Smooth muscle cell (in vitro differentiated cells): ENCODE measurements at regions not wholly inside any gene's neighbourhood (a gene's known extent, or its start where the extent isn't known, plus 50 kb on each side); places are given as distances from the start of the nearest gene placed in this dataset.

Experiments used
- DNase-seq: peaks from one replicate; lab custom pipeline; 2025; ENCODE audit not compliant: unreplicated experiment; lab: John Stamatoyannopoulos, UW
- H2AFZ ChIP-seq: fragments of 200-600 bp; sonication (generic); 2 replicates; pipeline ENCODE4 v1.6.0; 2016; ENCODE audit warnings: antibody characterized with exemption, low read depth, mild to moderate bottlenecking
- H3F3A ChIP-seq: fragments of 200-600 bp; sonication (generic); 2 replicates; pipeline ENCODE4 v1.6.0; 2017; ENCODE audit warnings: antibody characterized with exemption, low read depth
- H3K27ac ChIP-seq: fragments of 200-600 bp; sonication (generic); 2 replicates; pipeline ENCODE4 v1.5.1; 2016; ENCODE audit warnings: low read depth, mild to moderate bottlenecking
- H3K27me3 ChIP-seq: fragments of 200-600 bp; sonication (generic); 2 replicates; pipeline ENCODE4 v1.6.1; 2016; ENCODE audit warnings: low read depth, mild to moderate bottlenecking
- H3K36me3 ChIP-seq: fragments of 200-600 bp; sonication (generic); 2 replicates; pipeline ENCODE4 v1.5.1; 2016; ENCODE audit warnings: low read depth
- H3K4me1 ChIP-seq: fragments of 200-600 bp; sonication (generic); 2 replicates; pipeline ENCODE4 v1.5.1; 2016; ENCODE audit warnings: low read depth
- H3K4me2 ChIP-seq: fragments of 200-600 bp; sonication (generic); 2 replicates; pipeline ENCODE4 v1.6.0; 2016; ENCODE audit warnings: mild to moderate bottlenecking
- H3K4me3 ChIP-seq: fragments of 200-600 bp; sonication (generic); 2 replicates; pipeline ENCODE4 v1.5.1; 2016; ENCODE audit warnings: mild to moderate bottlenecking
- H3K79me2 ChIP-seq: fragments of 200-600 bp; sonication (generic); 2 replicates; pipeline ENCODE4 v1.6.0; 2016; ENCODE audit warnings: low read depth, mild to moderate bottlenecking
- H3K9ac ChIP-seq: fragments of 200-600 bp; sonication (generic); 2 replicates; pipeline ENCODE4 v1.6.0; 2016; ENCODE audit warnings: low read depth
- H3K9me3 ChIP-seq: fragments of 200-600 bp; sonication (generic); replicated peaks from 2 replicates; pipeline ENCODE4 v1.5.1; 2016; ENCODE audit warnings: low read depth
- H4K20me1 ChIP-seq: fragments of 200-600 bp; sonication (generic); 2 replicates; pipeline ENCODE4 v1.6.0; 2016; ENCODE audit warnings: low read depth
- WGBS: methylation state at CpG from one replicate; pipeline ENCODE4 v1.1.7; 2016; ENCODE audit warnings: low lambda C conversion rate; 5-methylcytosine and 5-hydroxymethylcytosine counted together
- TF ChIP-seq, protein P1 (sequence below): fragments of 200-600 bp; sonication (generic); IDR thresholded peaks from 2 replicates; pipeline ENCODE4 v1.5.1; 2017; ENCODE audit warnings: borderline replicate concordance, mild to moderate bottlenecking, antibody characterized with exemption; ENCODE audit not compliant: insufficient read depth, poor library complexity, severe bottlenecking

DNA sequence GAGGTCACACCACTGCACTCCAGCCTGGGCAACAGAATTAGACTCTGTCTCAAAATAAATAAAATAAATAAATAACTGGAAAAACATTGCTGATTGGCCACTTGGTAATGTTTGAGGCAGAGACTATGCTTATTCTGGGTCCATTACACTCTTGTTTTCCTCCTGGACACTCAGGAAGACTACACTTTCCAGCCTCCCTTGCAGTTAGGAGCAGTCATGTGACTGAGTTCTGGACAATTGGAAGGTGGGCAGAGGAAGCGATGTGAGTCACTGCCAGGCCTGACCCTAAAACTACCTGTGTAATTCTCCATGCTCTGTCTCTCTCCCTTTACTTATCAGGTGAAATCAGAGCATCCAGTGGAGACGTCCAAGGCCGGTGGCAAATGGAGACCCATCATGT is 74.4 kb downstream of the VCPKMT start:
- H3K4me3 ChIP-seq, result no peak overlapping the region
- H3K27me3 ChIP-seq, result no peaks in the 10 kb centered on the region
- no peak overlapping the region for H2AFZ ChIP-seq
- TF ChIP-seq, protein P1, sequence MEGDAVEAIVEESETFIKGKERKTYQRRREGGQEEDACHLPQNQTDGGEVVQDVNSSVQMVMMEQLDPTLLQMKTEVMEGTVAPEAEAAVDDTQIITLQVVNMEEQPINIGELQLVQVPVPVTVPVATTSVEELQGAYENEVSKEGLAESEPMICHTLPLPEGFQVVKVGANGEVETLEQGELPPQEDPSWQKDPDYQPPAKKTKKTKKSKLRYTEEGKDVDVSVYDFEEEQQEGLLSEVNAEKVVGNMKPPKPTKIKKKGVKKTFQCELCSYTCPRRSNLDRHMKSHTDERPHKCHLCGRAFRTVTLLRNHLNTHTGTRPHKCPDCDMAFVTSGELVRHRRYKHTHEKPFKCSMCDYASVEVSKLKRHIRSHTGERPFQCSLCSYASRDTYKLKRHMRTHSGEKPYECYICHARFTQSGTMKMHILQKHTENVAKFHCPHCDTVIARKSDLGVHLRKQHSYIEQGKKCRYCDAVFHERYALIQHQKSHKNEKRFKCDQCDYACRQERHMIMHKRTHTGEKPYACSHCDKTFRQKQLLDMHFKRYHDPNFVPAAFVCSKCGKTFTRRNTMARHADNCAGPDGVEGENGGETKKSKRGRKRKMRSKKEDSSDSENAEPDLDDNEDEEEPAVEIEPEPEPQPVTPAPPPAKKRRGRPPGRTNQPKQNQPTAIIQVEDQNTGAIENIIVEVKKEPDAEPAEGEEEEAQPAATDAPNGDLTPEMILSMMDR, result no peak
- H3K9me3 ChIP-seq, result no peaks in the 10 kb centered on the region
- H3F3A ChIP-seq, result peaks cover 12% of the 10 kb centered on the region
- no peak overlapping the region for H3K4me2 ChIP-seq
- no peak overlapping the region for H3K9ac ChIP-seq
- no peaks in the 10 kb centered on the region for H3K36me3 ChIP-seq
- H4K20me1 ChIP-seq, result no peaks in the 10 kb centered on the region
- no peaks in the 10 kb centered on the region for H3K4me1 ChIP-seq
- H3K79me2 ChIP-seq, result no peaks in the 10 kb centered on the region
- no peak overlapping the region for H3K27ac ChIP-seq
- 98% methylated on average over 3 of the region's 3 CpGs for WGBS
- no peak for DNase-seq

DNA sequence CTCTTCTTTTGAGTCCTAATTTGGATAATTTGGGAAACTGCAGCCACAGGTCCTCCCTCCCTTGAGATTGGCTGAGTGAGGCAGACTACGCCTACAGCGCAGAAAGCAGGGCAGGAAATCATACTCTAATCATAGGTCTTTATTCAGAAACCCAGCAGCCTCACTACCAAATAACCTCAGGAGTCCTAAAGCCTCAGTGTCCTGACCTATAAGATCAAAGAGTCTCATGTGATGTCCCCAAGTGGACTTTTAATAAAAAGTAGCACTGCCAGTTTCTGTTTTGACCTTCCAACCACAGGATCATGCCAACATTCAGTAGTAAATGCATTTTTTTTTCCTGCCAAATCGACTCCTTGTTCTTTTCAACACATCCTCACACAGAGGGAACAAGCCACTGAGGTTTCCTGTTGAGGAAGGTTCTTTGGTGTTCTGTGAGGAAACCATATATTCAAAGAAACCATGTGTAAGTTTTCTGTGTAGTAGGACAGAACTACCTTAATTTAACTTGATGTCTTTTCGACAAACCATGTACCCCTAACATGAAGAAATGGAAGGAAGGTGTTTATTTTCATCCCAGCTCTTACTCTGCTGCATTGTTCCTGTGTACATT is 72.2 kb downstream of the VCPKMT start:
- no peaks in the 10 kb centered on the region for H3K4me1 ChIP-seq

DNA sequence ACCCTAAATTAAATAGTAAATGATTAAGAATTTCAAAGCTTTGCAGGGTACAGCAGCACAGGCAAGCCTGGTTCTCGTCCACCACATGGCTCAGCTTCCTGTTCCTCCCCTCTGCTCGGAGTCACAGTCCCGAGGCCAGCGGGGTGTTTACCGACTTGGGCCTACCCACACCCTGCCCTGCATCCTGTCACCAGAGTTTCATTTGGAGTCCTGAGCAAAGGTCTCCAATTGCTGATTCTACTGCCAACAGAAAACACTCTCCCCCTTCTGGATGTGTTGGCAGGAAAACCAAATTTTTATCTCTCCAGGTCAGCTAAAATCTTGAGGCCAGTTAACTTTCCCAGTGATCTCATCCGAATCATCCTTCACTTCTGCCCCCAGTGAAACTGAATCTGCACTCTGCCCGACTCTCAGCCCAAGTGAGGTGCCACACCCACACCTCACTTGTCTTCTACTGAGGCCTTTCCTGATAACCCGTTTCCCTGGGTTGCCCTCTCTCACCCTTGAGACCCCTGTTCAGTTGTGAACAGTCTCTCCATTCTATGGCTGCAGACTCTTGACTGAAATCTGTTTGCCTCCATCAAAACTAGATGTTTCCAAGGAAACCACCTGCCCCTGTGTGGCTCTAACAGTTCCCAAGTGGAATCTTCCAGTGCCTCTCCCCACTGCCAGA is 71.2 kb downstream of the VCPKMT start:
- Histone ChIP-seq H3K9ac (no peak overlapping the region), H3K9me3 (no peaks in the 10 kb centered on the region), H3K36me3 (no peaks in the 10 kb centered on the region), H3K79me2 (no peaks in the 10 kb centered on the region), H3K27ac (no peak overlapping the region), H3K4me2 (no peak overlapping the region), H2AFZ (no peak overlapping the region), H4K20me1 (no peaks in the 10 kb centered on the region), H3K4me1 (no peaks in the 10 kb centered on the region), H3F3A (peaks cover 4% of the 10 kb centered on the region), H3K27me3 (no peaks in the 10 kb centered on the region), H3K4me3 (no peak overlapping the region)
- TF ChIP-seq, protein P1, result no peak
- 68% methylated on average over 8 of the region's 8 CpGs for whole genome bisulfite sequencing
- no peak for DNase-seq

More for the DNA sequence above, 72.2 kb downstream of the VCPKMT start:
- Histone ChIP-seq H2AFZ (no peak overlapping the region), H3K4me3 (no peak overlapping the region), H3K9ac (no peak overlapping the region), H3K27me3 (no peaks in the 10 kb centered on the region), H3K9me3 (no peaks in the 10 kb centered on the region), H3K79me2 (no peaks in the 10 kb centered on the region), H3K4me2 (no peak overlapping the region), H3F3A (peaks cover 10% of the 10 kb centered on the region), H4K20me1 (no peaks in the 10 kb centered on the region), H3K27ac (no peak overlapping the region), H3K36me3 (no peaks in the 10 kb centered on the region)
- TF ChIP-seq, protein P1, result no peak
- no peak for DNase-seq
- WGBS, result 85% methylated on average over 4 of the region's 4 CpGs

DNA sequence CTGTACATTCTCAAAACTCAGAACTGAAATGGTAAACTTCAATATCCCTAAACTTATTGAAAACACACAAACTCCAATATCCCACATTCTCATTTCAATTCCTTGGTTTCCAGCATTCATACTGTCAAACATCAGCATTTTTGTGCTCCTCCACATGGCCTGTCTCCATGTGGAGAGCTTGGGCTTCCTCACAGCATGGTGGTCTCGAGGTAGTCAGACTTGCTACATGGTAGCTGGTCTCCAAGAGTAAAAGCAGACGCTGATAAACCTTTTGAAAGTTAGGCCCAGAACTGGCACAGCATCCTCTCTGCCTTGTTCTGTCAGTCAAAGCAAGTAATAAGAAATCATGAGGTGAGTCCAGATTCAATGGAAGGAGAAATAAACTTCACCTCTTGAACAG is 70.5 kb downstream of the VCPKMT start:
- no peak overlapping the region for H3K27ac ChIP-seq
- H3K79me2 ChIP-seq, result no peaks in the 10 kb centered on the region
- WGBS, result 96% methylated on average over 2 of the region's 2 CpGs
- no peak overlapping the region for H2AFZ ChIP-seq
- no peak overlapping the region for H3K4me2 ChIP-seq
- H3K27me3 ChIP-seq, result no peaks in the 10 kb centered on the region
- no peak overlapping the region for H3K4me3 ChIP-seq
- H3K9ac ChIP-seq, result no peak overlapping the region
- H4K20me1 ChIP-seq, result no peaks in the 10 kb centered on the region
- peaks cover 4% of the 10 kb centered on the region for H3F3A ChIP-seq
- H3K9me3 ChIP-seq, result no peaks in the 10 kb centered on the region
- DNase-seq, result no peak
- H3K36me3 ChIP-seq, result no peaks in the 10 kb centered on the region
- TF ChIP-seq, protein P1, result no peak
- no peaks in the 10 kb centered on the region for H3K4me1 ChIP-seq
